DMS 273 (cell line): ENCODE measurements at regions not wholly inside any gene's neighbourhood (a gene's known extent, or its start where the extent isn't known, plus 50 kb on each side); places are given as distances from the start of the nearest gene placed in this dataset.
"Not testable (repeated sequence)": the region's sequence is repeated elsewhere in the genome, so short reads cannot be mapped to it uniquely, and the experiment has no call there.

Source experiments
- DNase-seq: peaks from one replicate; lab custom pipeline; 2025; ENCODE audit not compliant: unreplicated experiment; lab: John Stamatoyannopoulos, UW

- no peak for DNase-seq
Measured at GRCh38 chr2:125341353-125341752, 1314.6 kb upstream of the GYPC start.

- not testable (repeated sequence) for DNase-seq
Measured at GRCh38 chr2:125353542-125353941, 1302.4 kb upstream of the GYPC start.

GRCh38 chr2:125364192-125364983 lies 1291.6 kb upstream of the GYPC start:
- peak; percentile 5 for DNase-seq

- no peak for DNase-seq
Measured at GRCh38 chr2:125364984-125365265, 1291.0 kb upstream of the GYPC start.

- DNase-seq: no peak
Measured at GRCh38 chr2:125371867-125372266, 1284.1 kb upstream of the GYPC start.

- DNase-seq: no peak
Measured at GRCh38 chr2:125373293-125373692, 1282.7 kb upstream of the GYPC start.

GRCh38 chr2:125386074-125386473 lies 1269.9 kb upstream of the GYPC start:
- DNase-seq: peak; percentile 4

- DNase-seq: no peak
Measured at GRCh38 chr2:125397535-125398251, 1258.3 kb upstream of the GYPC start.

- DNase-seq: no peak
Measured at GRCh38 chr2:125398738-125399524, 1257.0 kb upstream of the GYPC start.

GRCh38 chr2:125405816-125406215 lies 1250.1 kb upstream of the GYPC start:
- DNase-seq: peak; percentile 21

GRCh38 chr2:125408874-125409538 lies 1247.0 kb upstream of the GYPC start:
- no peak for DNase-seq

GRCh38 chr2:125418483-125418882 lies 1237.5 kb upstream of the GYPC start:
- DNase-seq: no peak

GRCh38 chr2:125422198-125422770 lies 1233.7 kb upstream of the GYPC start:
- not testable (repeated sequence) for DNase-seq

- peak; percentile 23 for DNase-seq
Measured at GRCh38 chr2:125424266-125424785, 1231.6 kb upstream of the GYPC start.

GRCh38 chr2:125427721-125428315 lies 1228.1 kb upstream of the GYPC start:
- DNase-seq: no peak

- no peak for DNase-seq
Measured at GRCh38 chr2:125444106-125444505, 1211.9 kb upstream of the GYPC start.

GRCh38 chr2:125445495-125445894 lies 1210.5 kb upstream of the GYPC start:
- no peak for DNase-seq

- no peak for DNase-seq
Measured at GRCh38 chr2:125450092-125450491, 1205.9 kb upstream of the GYPC start.

- no peak for DNase-seq
Measured at GRCh38 chr2:125455110-125455509, 1200.8 kb upstream of the GYPC start.

- peak; percentile 92 for DNase-seq
Measured at GRCh38 chr2:125456693-125457363, 1199.1 kb upstream of the GYPC start.
